Stimulated activated CD4-positive, alpha-beta T cell treated with anti-CD3 and anti-CD28 coated beads, Interleukin-15, amount 100 ng/mL, for 48 hours (primary cell): ENCODE measurements at regions not wholly inside any gene's neighbourhood (a gene's known extent, or its start where the extent isn't known, plus 50 kb on each side); places are given as distances from the start of the nearest gene placed in this dataset.
A peak's percentile ranks its signal among the peaks of the same experiment; 100 is the strongest.

Experiments
- DNase-seq, 2 donors: peaks; one replicate each; pipeline ENCODE4 v3.0.0-alpha.2; 2020; ENCODE audit warnings: low read depth in 2 of 2

GRCh38 chr2:153005071-153005730, 286.8 kb downstream of the ARL6IP6 start:
- DNase-seq = no peak

DNA sequence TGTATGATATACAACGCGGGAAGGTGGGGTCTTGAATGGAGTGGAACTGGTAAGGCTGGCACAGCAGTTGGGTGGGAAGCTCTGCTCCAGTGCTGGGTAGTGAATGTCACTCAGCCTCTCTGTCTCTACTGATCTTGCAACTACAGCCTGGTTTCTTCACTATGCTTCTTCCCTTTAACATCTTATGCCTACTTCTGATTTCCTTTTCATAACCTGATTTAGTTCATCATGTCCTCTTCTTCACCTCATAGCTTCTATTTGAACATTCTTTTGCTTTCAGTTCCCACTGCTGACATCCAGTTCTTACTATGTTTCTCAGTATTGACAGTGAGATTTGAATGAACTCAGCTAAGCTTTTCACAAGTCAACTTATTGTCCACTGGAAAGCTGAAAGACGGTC, 286.2 kb downstream of the ARL6IP6 start:
- no peak for DNase-seq

DNA sequence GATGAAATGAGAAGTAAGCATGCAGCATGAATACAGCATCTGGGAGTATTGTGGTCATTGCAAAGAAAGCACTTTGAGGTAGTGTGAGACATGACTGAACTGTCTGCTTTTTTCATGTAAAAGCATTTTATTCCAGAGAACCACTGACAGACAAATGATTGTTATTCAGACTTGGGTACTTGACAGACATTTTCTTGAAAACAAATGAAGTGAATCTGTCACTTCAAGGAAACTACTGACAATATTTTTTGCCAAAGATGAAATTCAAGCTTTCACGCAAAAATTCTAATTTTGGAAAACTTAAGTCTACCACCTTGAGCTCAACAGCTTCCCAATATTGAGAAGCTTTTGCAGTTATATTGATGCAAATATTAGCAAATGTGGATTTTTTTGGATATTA, 255.7 kb downstream of the ARL6IP6 start:
- no peak for DNase-seq

DNA sequence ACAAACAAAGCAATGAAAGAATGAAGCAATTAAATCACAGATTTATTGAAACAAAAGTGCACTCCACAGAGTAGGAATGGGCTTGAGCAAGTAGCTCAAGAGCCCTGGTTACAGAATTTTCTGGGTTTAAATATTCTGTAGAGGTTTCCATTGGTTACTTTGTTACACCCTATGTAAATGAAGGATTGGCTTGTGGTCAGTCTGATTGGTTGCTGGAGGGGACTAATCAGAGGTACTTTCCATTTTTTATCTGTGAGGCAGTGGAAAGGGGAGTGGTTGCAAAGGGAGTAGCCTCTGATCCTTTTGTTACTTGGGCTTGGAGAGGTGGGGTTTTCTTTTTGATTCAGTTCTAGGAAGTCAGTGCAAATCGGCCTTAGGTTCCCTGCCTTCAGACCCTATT, 253.3 kb downstream of the ARL6IP6 start:
- no peak for DNase-seq

GRCh38 chr2:152962446-152962845, 244.0 kb downstream of the ARL6IP6 start:
- DNase-seq = no peak

DNA sequence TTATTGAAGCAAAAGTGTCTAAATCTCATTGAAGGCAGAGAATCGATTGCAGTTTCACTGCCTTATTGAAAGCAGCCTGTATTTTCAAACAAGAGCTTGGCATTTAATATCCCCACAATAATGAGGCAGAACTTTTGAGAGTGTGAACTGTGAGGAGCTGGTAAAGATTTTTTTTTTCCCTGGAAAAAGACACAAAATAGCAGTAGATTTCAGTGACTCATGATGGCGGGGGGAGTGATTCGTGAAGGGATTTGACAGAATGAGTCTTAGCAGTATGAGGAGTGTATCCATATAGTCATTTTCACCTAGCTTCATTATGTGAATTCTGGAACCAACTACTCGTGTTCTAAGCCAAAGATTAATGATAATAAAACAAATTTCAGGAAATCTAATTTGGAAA, 242.9 kb downstream of the ARL6IP6 start:
- DNase-seq = no peak

DNA sequence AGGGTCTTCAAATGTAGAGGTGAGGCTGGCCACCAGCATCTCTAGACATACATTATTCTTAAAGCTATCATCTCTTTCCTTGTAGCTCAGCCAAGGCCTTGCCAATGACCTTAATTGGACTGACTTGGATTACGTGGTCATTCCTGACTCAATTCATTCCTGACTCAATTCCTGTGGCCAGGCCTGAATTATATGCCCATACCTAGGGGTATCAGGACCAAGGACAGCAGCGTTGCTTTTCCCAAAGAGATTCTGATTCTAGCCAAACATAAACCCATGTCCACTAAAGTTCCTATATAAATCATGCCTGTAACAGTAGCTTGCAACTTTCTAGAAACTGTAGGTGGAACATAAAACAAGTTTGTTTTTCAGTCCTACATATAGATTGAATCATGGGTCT, 231.7 kb downstream of the ARL6IP6 start:
- no peak for DNase-seq

DNA sequence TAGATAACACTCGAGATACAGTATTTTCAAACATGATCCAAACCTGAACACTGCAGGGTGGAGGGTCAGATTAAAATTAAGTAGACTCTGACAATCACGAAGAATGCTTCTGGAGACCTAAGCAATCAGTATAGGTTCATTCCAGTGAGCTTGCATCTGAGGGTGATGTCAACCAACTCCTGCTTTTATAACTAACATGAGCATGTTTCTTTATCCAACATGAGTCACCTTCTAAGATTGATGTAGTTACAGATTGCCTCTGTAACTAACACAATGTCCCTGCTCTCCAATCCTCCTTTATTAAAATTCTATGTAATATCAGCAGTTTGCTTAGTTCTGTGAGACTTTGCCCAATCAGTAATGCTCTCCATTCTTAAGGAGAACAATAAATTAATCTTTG, 225.7 kb downstream of the ARL6IP6 start:
- no peak for DNase-seq

GRCh38 chr2:152942940-152943440, 224.6 kb downstream of the ARL6IP6 start:
- no peak for DNase-seq

DNA sequence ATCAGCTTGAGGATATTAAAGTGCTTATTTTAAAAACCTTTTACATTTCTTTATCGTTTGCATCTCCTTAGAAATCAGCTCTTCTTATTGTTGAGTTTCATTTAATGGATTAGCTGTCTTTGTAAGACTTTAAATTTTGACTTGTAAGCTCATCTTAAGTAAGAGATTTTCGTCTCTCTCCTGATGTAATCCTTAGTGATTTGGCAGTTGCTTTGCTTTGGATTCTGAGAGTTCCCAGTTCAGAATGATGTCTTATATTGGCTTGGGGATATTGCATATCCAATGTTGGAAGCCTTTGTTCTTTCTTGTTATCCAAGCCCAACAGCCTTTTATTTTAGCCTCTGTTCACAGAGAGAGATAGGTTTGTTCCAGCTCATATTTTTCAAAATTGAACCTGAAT, 212.1 kb downstream of the ARL6IP6 start:
- DNase-seq = no peak

DNA sequence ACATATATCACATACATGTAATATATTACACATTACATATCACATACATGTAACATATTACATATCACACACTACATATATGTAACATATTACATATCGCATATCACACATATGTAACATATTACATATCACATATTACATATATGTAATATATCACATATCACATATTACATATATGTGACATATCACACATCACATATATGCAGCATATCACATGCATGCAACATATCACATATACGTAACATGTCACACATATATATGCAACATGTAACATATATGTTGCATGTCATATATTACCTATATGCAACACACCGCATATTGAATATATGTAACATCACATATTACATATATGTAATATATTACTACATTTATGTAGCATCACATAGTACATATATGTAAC, 211.2 kb downstream of the ARL6IP6 start:
- no peak for DNase-seq

- peak; percentile 7 to 43 for DNase-seq
Measured at GRCh38 chr2:152925547-152926448, 207.4 kb downstream of the ARL6IP6 start.

DNA sequence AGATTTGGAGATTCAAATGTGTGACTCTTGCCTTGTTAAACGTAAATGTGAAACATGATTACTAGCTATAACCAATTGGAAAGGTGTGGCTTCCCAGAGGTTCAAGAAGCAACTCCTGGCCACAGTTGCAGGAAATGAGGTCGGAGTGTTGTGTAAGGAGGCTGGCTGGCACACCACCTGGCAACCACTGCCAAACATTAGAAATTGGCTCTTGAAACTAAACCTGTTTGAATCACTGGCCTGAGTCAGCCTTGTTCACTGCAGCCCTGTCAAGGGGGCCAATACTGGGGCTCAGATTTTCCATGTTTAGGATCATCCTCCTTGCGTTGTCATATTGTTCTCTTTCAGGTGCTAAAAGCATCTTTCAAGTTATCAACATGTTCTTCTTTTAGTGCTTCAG, 206.3 kb downstream of the ARL6IP6 start:
- no peak for DNase-seq

GRCh38 chr2:152924219-152924618, 205.8 kb downstream of the ARL6IP6 start:
- no peak for DNase-seq

- DNase-seq = no peak
Measured at GRCh38 chr2:152920846-152921245, 202.4 kb downstream of the ARL6IP6 start.

DNA sequence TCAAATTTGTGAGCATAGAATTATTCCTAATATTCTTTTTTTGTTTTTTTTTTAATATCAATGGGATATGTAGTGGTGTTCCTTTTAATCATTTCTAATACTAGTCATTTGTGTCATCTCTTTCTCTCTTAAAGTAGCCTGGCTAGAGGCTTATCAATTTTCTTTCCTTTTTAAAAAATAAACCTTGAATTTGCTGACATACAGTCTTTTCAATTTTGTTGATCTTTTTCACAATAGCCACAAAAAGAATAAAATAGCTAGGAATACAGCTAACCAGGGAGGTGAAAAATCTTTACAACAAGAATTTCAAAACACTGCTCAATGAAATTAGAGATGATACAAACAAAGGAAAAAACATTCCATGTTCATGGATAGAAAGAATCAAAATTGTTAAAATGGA, 192.6 kb downstream of the ARL6IP6 start:
- no peak for DNase-seq

GRCh38 chr2:152907046-152907445, 188.6 kb downstream of the ARL6IP6 start:
- DNase-seq = no peak

- DNase-seq = no peak
Measured at GRCh38 chr2:152894051-152894450, 175.6 kb downstream of the ARL6IP6 start.

GRCh38 chr2:152890736-152891135, 172.3 kb downstream of the ARL6IP6 start:
- DNase-seq = no peak

- no peak for DNase-seq
Measured at GRCh38 chr2:152883951-152884487, 165.6 kb downstream of the ARL6IP6 start.

GRCh38 chr2:152881527-152881926, 163.1 kb downstream of the ARL6IP6 start:
- no peak for DNase-seq

- no peak for DNase-seq
Measured at GRCh38 chr2:152879275-152879674, 160.9 kb downstream of the ARL6IP6 start.
